ENCODE measurements at regions not wholly inside any gene's neighbourhood (a gene's known extent, or its start where the extent isn't known, plus 50 kb on each side); places are given as distances from the start of the nearest gene placed in this dataset.

GRCh38 chr2:36270758-36271157 lies 84.8 kb upstream of the CRIM1 start:
- H2AFZ ChIP-seq (ENCODE audit: low read depth, low read length): peak overlapping the region; percentile 30
- FAIRE-seq (no peak), DNase-seq (ENCODE audit: low read depth) (no peak)
- no peaks in the 10 kb centered on the region for H3K36me3 Mint-ChIP-seq (ENCODE audit: low read depth, unreplicated experiment)
- no peaks in the 10 kb centered on the region for H3K27me3 Mint-ChIP-seq (ENCODE audit: low read depth, unreplicated experiment)
- no peaks in the 10 kb centered on the region for H3K27me3 ChIP-seq (ENCODE audit: insufficient read depth, low read length)
- H3K27ac Mint-ChIP-seq (ENCODE audit: unreplicated experiment): no peak overlapping the region
- no peaks in the 10 kb centered on the region for H3K36me3 ChIP-seq (ENCODE audit: insufficient read depth, low read length)
- no peak overlapping the region for H3K4me3 ChIP-seq (ENCODE audit: insufficient read depth, low read depth, low read length)
- no peaks in the 10 kb centered on the region for H3K9me3 ChIP-seq (ENCODE audit: insufficient read depth, low read depth, low read length)
- no peaks in the 10 kb centered on the region for H3K4me1 Mint-ChIP-seq (ENCODE audit: low read depth, unreplicated experiment)
- H4K20me1 ChIP-seq (ENCODE audit: insufficient read depth, low read length): no peaks in the 10 kb centered on the region
- no peak overlapping the region for H3K4me2 ChIP-seq (ENCODE audit: low read length)
- no peak overlapping the region for H3K27ac ChIP-seq (ENCODE audit: low read depth, low read length)
- H3K79me2 ChIP-seq (ENCODE audit: insufficient read depth, low read length): no peaks in the 10 kb centered on the region
- no peak overlapping the region for H3K4me3 Mint-ChIP-seq (ENCODE audit: unreplicated experiment)
- TF ChIP-seq CTCF (IDR thresholded peaks at IDR 0.05; ENCODE audit: insufficient read depth, low read depth, low read length): no peak
- TF ChIP-seq EZH2 (IDR thresholded peaks at IDR 0.05; ENCODE audit: insufficient read depth, low read length): no peak
- no peak overlapping the region for H3K9ac ChIP-seq (ENCODE audit: low read length)
- H3K4me1 ChIP-seq (ENCODE audit: insufficient read depth, low read length): no peaks in the 10 kb centered on the region
- H3K9me3 Mint-ChIP-seq (ENCODE audit: unreplicated experiment): peaks cover 7% of the 10 kb centered on the region

GRCh38 chr2:36267194-36267593 lies 88.4 kb upstream of the CRIM1 start:
- FAIRE-seq (no peak), DNase-seq (ENCODE audit: low read depth) (no peak)
- no peaks in the 10 kb centered on the region for H3K27me3 ChIP-seq (ENCODE audit: insufficient read depth, low read length)
- peaks cover 7% of the 10 kb centered on the region for H3K9me3 Mint-ChIP-seq (ENCODE audit: unreplicated experiment)
- H3K27me3 Mint-ChIP-seq (ENCODE audit: low read depth, unreplicated experiment): no peaks in the 10 kb centered on the region
- no peak overlapping the region for H3K9ac ChIP-seq (ENCODE audit: low read length)
- H2AFZ ChIP-seq (ENCODE audit: low read depth, low read length): no peak overlapping the region
- no peak overlapping the region for H3K4me3 ChIP-seq (ENCODE audit: insufficient read depth, low read depth, low read length)
- peak overlapping the region; percentile 36 for H3K27ac Mint-ChIP-seq (ENCODE audit: unreplicated experiment)
- H3K4me1 Mint-ChIP-seq (ENCODE audit: low read depth, unreplicated experiment): no peaks in the 10 kb centered on the region
- H3K36me3 ChIP-seq (ENCODE audit: insufficient read depth, low read length): no peaks in the 10 kb centered on the region
- H3K36me3 Mint-ChIP-seq (ENCODE audit: low read depth, unreplicated experiment): no peaks in the 10 kb centered on the region
- no peak overlapping the region for H3K4me3 Mint-ChIP-seq (ENCODE audit: unreplicated experiment)
- no peak for TF ChIP-seq EZH2 (IDR thresholded peaks at IDR 0.05; ENCODE audit: insufficient read depth, low read length)
- TF ChIP-seq CTCF (IDR thresholded peaks at IDR 0.05; ENCODE audit: insufficient read depth, low read depth, low read length): no peak
- H3K79me2 ChIP-seq (ENCODE audit: insufficient read depth, low read length): no peaks in the 10 kb centered on the region
- H4K20me1 ChIP-seq (ENCODE audit: insufficient read depth, low read length): no peaks in the 10 kb centered on the region
- H3K4me2 ChIP-seq (ENCODE audit: low read length): no peak overlapping the region
- no peaks in the 10 kb centered on the region for H3K9me3 ChIP-seq (ENCODE audit: insufficient read depth, low read depth, low read length)
- H3K4me1 ChIP-seq (ENCODE audit: insufficient read depth, low read length): no peaks in the 10 kb centered on the region
- no peak overlapping the region for H3K27ac ChIP-seq (ENCODE audit: low read depth, low read length)

GRCh38 chr2:36266536-36267121 lies 88.9 kb upstream of the CRIM1 start:
- TF ChIP-seq EZH2 (IDR thresholded peaks at IDR 0.05; ENCODE audit: insufficient read depth, low read length) (no peak), CTCF (IDR thresholded peaks at IDR 0.05; ENCODE audit: insufficient read depth, low read depth, low read length) (no peak)
- Mint-ChIP-seq H3K27ac (ENCODE audit: unreplicated experiment) (no peak overlapping the region), H3K4me3 (ENCODE audit: unreplicated experiment) (no peak overlapping the region), H3K27me3 (ENCODE audit: low read depth, unreplicated experiment) (no peaks in the 10 kb centered on the region), H3K36me3 (ENCODE audit: low read depth, unreplicated experiment) (no peaks in the 10 kb centered on the region), H3K9me3 (ENCODE audit: unreplicated experiment) (peaks cover 7% of the 10 kb centered on the region), H3K4me1 (ENCODE audit: low read depth, unreplicated experiment) (no peaks in the 10 kb centered on the region)
- FAIRE-seq: no peak
- Histone ChIP-seq H3K27me3 (ENCODE audit: insufficient read depth, low read length) (no peaks in the 10 kb centered on the region), H3K27ac (ENCODE audit: low read depth, low read length) (no peak overlapping the region), H3K36me3 (ENCODE audit: insufficient read depth, low read length) (no peaks in the 10 kb centered on the region), H3K4me3 (ENCODE audit: insufficient read depth, low read depth, low read length) (no peak overlapping the region), H3K9ac (ENCODE audit: low read length) (no peak overlapping the region), H3K4me1 (ENCODE audit: insufficient read depth, low read length) (no peaks in the 10 kb centered on the region), H3K4me2 (ENCODE audit: low read length) (no peak overlapping the region), H4K20me1 (ENCODE audit: insufficient read depth, low read length) (no peaks in the 10 kb centered on the region), H3K79me2 (ENCODE audit: insufficient read depth, low read length) (no peaks in the 10 kb centered on the region), H3K9me3 (ENCODE audit: insufficient read depth, low read depth, low read length) (no peaks in the 10 kb centered on the region), H2AFZ (ENCODE audit: low read depth, low read length) (no peak overlapping the region)
- DNase-seq (ENCODE audit: low read depth): no peak
